Caco-2 (cell line): ENCODE measurements at regions not wholly inside any gene's neighbourhood (a gene's known extent, or its start where the extent isn't known, plus 50 kb on each side); places are given as distances from the start of the nearest gene placed in this dataset.

Source experiments
- BruUV-seq: library from RNA; stranded (reverse); fragments of 400-500 nt; replicated peaks from 2 replicates; lab custom pipeline; 2021; lab: Mats Ljungman, UMichigan
- CTCF ChIA-PET: fragments of 300-600 bp; sonication (Branson Sonifier 250); formaldehyde crosslinking; loops from one replicate; lab custom pipeline; 2022; ENCODE audit warnings: antibody characterized with exemption; lab: Charles Lee
- POLR2A ChIA-PET: fragments of 300-600 bp; sonication (Branson Sonifier 250); formaldehyde crosslinking; loops from one replicate; lab custom pipeline; 2022; ENCODE audit warnings: antibody characterized with exemption; lab: Charles Lee
- DNase-seq, 2 experiments: peaks; one replicate each; pipeline versions ENCODE4 v3.0.0 to v3.0.0-alpha.2; 2020 to 2022
- H3K27me3 ChIP-seq: replicated peaks from 2 replicates; pipeline ENCODE4 v1.6.0; 2011; ENCODE audit warnings: low read length; ENCODE audit not compliant: control insufficient read depth, insufficient read depth
- H3K36me3 ChIP-seq: 2 replicates; pipeline ENCODE4 v1.5.1; 2011; ENCODE audit warnings: low read length; ENCODE audit not compliant: control insufficient read depth, insufficient read depth
- H3K4me1 ChIP-seq: fragments of 250-450 bp; sonication (Bioruptor Pico); 2 replicates; pipeline ENCODE4 v1.5.1; 2020; ENCODE audit warnings: mild to moderate bottlenecking
- H3K4me3 ChIP-seq: 2 replicates; pipeline ENCODE4 v1.5.1; 2011; ENCODE audit warnings: low read depth, mild to moderate bottlenecking, control low read depth, low read length
- H3K9me3 ChIP-seq: fragments of 250-450 bp; sonication (Bioruptor Pico); 2 replicates; pipeline ENCODE4 v1.5.1; 2020; ENCODE audit warnings: mild to moderate bottlenecking, moderate library complexity
- H3K27ac Mint-ChIP-seq: one replicate; pipeline ENCODE4 v1.8.0; 2022; ENCODE audit warnings: mixed read lengths; ENCODE audit not compliant: unreplicated experiment
- H3K27me3 Mint-ChIP-seq: one replicate; pipeline ENCODE4 v1.8.0; 2022; ENCODE audit warnings: mixed read lengths; ENCODE audit not compliant: insufficient read depth, unreplicated experiment
- H3K36me3 Mint-ChIP-seq: one replicate; pipeline ENCODE4 v1.8.0; 2022; ENCODE audit warnings: mild to moderate bottlenecking, mixed read lengths; ENCODE audit not compliant: insufficient read depth, unreplicated experiment
- H3K4me1 Mint-ChIP-seq: one replicate; pipeline ENCODE4 v1.8.0; 2022; ENCODE audit warnings: low read depth, mixed read lengths; ENCODE audit not compliant: unreplicated experiment
- H3K4me3 Mint-ChIP-seq: one replicate; pipeline ENCODE4 v1.8.0; 2022; ENCODE audit warnings: mild to moderate bottlenecking, moderate library complexity, mixed read lengths; ENCODE audit not compliant: unreplicated experiment
- H3K9me3 Mint-ChIP-seq: one replicate; pipeline ENCODE4 v1.8.0; 2022; ENCODE audit warnings: mixed read lengths; ENCODE audit not compliant: unreplicated experiment
- intact Hi-C: fragments of 100-400 bp; cut with micrococcal nuclease; formaldehyde crosslinking; loops from one replicate; pipeline ENCODE4 v1.10.0; 2022; ENCODE audit not compliant: unreplicated experiment
- TF ChIP-seq, protein P1 (sequence below), 2 experiments: fragments of 200-600 bp in 1 of 2; IDR thresholded peaks; 1 replicate in 1 of 2; 2 replicates in 1 of 2; pipeline versions ENCODE4 v1.5.1 to v1.8.0; 2011 to 2022; ENCODE audit warnings: antibody characterized with exemption in 1 of 2, control low read depth in 1 of 2, inconsistent platforms in 1 of 2, low read depth in 1 of 2, low read length in 1 of 2, mild to moderate bottlenecking in 1 of 2, moderate library complexity in 1 of 2; ENCODE audit not compliant: insufficient read depth in 1 of 2, severe bottlenecking in 1 of 2, unreplicated experiment in 1 of 2

DNA sequence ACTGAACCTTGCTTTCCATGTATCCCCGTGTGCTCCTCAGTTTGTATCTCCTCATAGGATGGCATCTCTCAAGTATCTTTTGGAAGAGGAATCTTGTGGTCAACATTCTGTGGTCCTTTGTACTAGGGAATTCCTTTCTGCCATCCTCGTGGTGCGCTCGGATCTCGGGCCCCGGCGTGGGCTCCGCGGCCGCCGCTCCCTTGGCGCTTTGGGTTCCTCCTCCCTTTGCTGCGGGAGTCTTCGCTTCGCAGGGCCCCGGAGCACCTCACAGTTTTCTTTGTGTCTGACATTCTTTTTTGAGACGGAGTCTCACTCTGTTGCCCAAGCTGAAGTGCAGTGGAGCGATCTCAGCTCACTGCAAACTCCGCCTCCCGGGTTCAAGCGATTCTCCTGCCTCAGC, 264.7 kb downstream of the IRS2 start:
- H3K4me1 ChIP-seq, result no peaks in the 10 kb centered on the region
- no peak for DNase-seq
- ChIA-PET CTCF (interaction anchor here (0.6 kb wide), 1 partner anchor 593 kb away, joined by 3 read pairs; no protein-coding TSS in a partner anchor), POLR2A (no interaction called here)
- no peaks in the 10 kb centered on the region for H3K36me3 ChIP-seq
- no peak overlapping the region for H3K4me3 Mint-ChIP-seq
- no peak overlapping the region for H3K27ac Mint-ChIP-seq
- H3K9me3 ChIP-seq, result no peaks in the 10 kb centered on the region
- H3K27me3 Mint-ChIP-seq, result peaks cover 3% of the 10 kb centered on the region
- no TSS peak for BruUV-seq
- no peaks in the 10 kb centered on the region for H3K9me3 Mint-ChIP-seq
- H3K36me3 Mint-ChIP-seq, result no peaks in the 10 kb centered on the region
- no peak overlapping the region for H3K4me3 ChIP-seq
- TF ChIP-seq, protein P1, sequence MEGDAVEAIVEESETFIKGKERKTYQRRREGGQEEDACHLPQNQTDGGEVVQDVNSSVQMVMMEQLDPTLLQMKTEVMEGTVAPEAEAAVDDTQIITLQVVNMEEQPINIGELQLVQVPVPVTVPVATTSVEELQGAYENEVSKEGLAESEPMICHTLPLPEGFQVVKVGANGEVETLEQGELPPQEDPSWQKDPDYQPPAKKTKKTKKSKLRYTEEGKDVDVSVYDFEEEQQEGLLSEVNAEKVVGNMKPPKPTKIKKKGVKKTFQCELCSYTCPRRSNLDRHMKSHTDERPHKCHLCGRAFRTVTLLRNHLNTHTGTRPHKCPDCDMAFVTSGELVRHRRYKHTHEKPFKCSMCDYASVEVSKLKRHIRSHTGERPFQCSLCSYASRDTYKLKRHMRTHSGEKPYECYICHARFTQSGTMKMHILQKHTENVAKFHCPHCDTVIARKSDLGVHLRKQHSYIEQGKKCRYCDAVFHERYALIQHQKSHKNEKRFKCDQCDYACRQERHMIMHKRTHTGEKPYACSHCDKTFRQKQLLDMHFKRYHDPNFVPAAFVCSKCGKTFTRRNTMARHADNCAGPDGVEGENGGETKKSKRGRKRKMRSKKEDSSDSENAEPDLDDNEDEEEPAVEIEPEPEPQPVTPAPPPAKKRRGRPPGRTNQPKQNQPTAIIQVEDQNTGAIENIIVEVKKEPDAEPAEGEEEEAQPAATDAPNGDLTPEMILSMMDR (IDR thresholded peaks at IDR 0.05; ENCODE audit: insufficient read depth in 1 of 2, low read depth in 1 of 2, low read length in 1 of 2, severe bottlenecking in 1 of 2, unreplicated experiment in 1 of 2), result no peak
- H3K4me1 Mint-ChIP-seq, result no peaks in the 10 kb centered on the region
- intact Hi-C loops, result no loop called here
- no peaks in the 10 kb centered on the region for H3K27me3 ChIP-seq

DNA sequence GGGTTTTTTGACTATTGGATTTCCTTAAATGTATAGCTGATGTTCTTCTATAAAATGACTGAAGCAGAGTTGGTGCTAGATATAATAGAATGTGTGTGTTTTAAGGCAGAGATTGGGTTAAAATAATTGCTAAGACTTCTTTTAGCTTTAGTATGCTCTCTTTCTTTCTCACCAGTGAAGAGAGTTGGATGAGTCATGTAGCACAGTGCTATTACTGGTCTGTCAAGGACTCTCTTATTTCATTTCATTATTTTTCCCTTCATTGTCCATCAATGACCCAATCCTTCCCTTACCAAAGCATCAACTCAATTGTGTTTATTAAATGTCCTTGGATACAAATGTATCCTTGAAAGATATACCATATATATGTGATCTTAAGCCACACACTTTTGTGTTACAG, 268.9 kb downstream of the IRS2 start:
- H3K4me1 Mint-ChIP-seq, result peaks cover 6% of the 10 kb centered on the region
- no peak for DNase-seq
- H3K9me3 ChIP-seq, result no peaks in the 10 kb centered on the region
- no peak overlapping the region for H3K4me3 Mint-ChIP-seq
- intact Hi-C loops, result no loop called here
- TF ChIP-seq, protein P1 (IDR thresholded peaks at IDR 0.05; ENCODE audit: insufficient read depth in 1 of 2, low read depth in 1 of 2, low read length in 1 of 2, severe bottlenecking in 1 of 2, unreplicated experiment in 1 of 2), result no peak
- H3K36me3 Mint-ChIP-seq, result no peaks in the 10 kb centered on the region
- H3K4me1 ChIP-seq, result no peaks in the 10 kb centered on the region
- no peaks in the 10 kb centered on the region for H3K36me3 ChIP-seq
- no peak overlapping the region for H3K4me3 ChIP-seq
- no peak overlapping the region for H3K27ac Mint-ChIP-seq
- BruUV-seq, result no TSS peak
- no peaks in the 10 kb centered on the region for H3K27me3 ChIP-seq
- peaks cover 9% of the 10 kb centered on the region for H3K9me3 Mint-ChIP-seq
- CTCF ChIA-PET, result no interaction called here
- peaks cover 3% of the 10 kb centered on the region for H3K27me3 Mint-ChIP-seq
- POLR2A ChIA-PET, result no interaction called here

DNA sequence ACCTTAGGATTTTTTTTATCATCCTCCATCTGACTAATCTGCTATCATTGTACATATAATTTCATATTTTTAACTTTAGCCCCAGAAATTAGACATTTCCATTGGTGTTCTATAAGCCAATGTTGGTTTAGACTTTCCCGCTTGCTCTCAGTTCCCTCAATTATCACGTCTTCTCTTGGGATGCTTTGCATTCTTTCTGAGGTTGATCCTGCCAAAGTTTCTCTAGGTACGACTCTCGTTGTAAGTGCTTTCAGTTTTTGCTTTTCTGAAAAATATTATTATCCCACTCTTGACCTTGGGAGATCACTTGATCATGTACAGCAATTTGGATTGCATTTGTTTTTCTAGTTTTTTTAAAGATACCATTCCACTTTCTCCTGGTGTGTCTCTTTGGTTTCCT, 270.2 kb downstream of the IRS2 start:
- no peaks in the 10 kb centered on the region for H3K36me3 ChIP-seq
- H3K9me3 ChIP-seq, result no peaks in the 10 kb centered on the region
- TF ChIP-seq, protein P1 (IDR thresholded peaks at IDR 0.05; ENCODE audit: insufficient read depth in 1 of 2, low read depth in 1 of 2, low read length in 1 of 2, severe bottlenecking in 1 of 2, unreplicated experiment in 1 of 2), result no peak
- H3K4me3 ChIP-seq, result no peak overlapping the region
- CTCF ChIA-PET, result no interaction called here
- intact Hi-C loops, result no loop called here
- peaks cover 9% of the 10 kb centered on the region for H3K9me3 Mint-ChIP-seq
- DNase-seq, result no peak
- H3K27me3 Mint-ChIP-seq, result no peaks in the 10 kb centered on the region
- BruUV-seq, result no TSS peak
- H3K36me3 Mint-ChIP-seq, result no peaks in the 10 kb centered on the region
- no peak overlapping the region for H3K27ac Mint-ChIP-seq
- POLR2A ChIA-PET, result no interaction called here
- no peak overlapping the region for H3K4me3 Mint-ChIP-seq
- H3K4me1 Mint-ChIP-seq, result peaks cover 6% of the 10 kb centered on the region
- H3K27me3 ChIP-seq, result no peaks in the 10 kb centered on the region
- H3K4me1 ChIP-seq, result no peaks in the 10 kb centered on the region
